ENCODE measurements at regions not wholly inside any gene's neighbourhood (a gene's known extent, or its start where the extent isn't known, plus 50 kb on each side); places are given as distances from the start of the nearest gene placed in this dataset.

DNA sequence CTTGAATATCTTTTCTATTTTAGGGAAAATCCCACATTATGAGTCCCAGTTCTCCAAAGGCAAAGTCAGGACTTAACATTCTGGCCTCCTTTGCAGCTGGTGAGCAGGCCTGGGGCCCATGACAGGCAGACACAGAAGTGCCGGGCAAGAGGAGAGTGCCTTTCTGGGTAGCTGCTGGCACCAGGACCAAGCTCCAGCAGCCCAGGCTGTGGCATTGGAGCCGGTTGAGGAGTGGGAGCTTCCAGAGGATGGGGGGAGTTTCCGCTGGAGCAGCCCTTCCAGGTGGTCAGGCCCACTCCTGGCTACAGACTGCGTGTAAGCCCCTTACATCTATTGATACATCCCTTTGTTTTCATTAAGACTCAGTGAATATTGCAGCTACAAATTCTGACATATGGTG lies 123.9 kb downstream of the URB2 start:
- Histone ChIP-seq H3K79me1 (ENCODE audit: low read depth, low read length) (no peaks in the 10 kb centered on the region), H3K14ac (ENCODE audit: insufficient read length) (no peak overlapping the region), H3K4me2 (ENCODE audit: insufficient read depth in 1 of 2, low read depth in 2 of 2, low read length in 2 of 2) (no peak overlapping the region), H2AK5ac (ENCODE audit: low read depth, low read length) (no peak overlapping the region), H4K5ac (ENCODE audit: insufficient read length, low read depth, low read length) (no peak overlapping the region), H3K9ac (replicated peaks in 1 of 4; ENCODE audit: extremely low read depth in 1 of 4, low read depth in 3 of 4, low read length in 3 of 4) (no peak overlapping the region), H3K36me3 (ENCODE audit: control insufficient read depth in 2 of 4, insufficient read depth in 4 of 4, low read length in 3 of 4) (no peaks in the 10 kb centered on the region), H3K4me1 (replicated peaks in 1 of 4; ENCODE audit: control insufficient read depth in 3 of 4, insufficient read depth in 4 of 4, low read length in 3 of 4) (no peaks in the 10 kb centered on the region), H3K23ac (ENCODE audit: insufficient read length) (no peak overlapping the region), H3K23me2 (ENCODE audit: low read depth, low read length) (no peaks in the 10 kb centered on the region), H2BK20ac (ENCODE audit: low read length) (no peak overlapping the region), H2BK12ac (ENCODE audit: low read depth, low read length) (no peak overlapping the region), H3K27ac (ENCODE audit: low read depth, low read length) (no peak overlapping the region), H2BK15ac (ENCODE audit: low read length) (no peak overlapping the region), H4K8ac (ENCODE audit: extremely low read depth, insufficient read depth, low read length) (no peak overlapping the region), H3K4me3 (ENCODE audit: extremely low read depth in 1 of 4, insufficient read depth in 2 of 4, low read depth in 3 of 4, low read length in 4 of 4) (no peak overlapping the region), H2BK5ac (ENCODE audit: low read depth, low read length) (no peak overlapping the region), H2AFZ (ENCODE audit: low read length) (no peak overlapping the region), H3K27me3 (replicated peaks in 1 of 4; ENCODE audit: control insufficient read depth in 3 of 4, extremely low read depth in 1 of 4, insufficient read depth in 3 of 4, low read length in 3 of 4) (no peaks in the 10 kb centered on the region), H3K79me2 (ENCODE audit: control insufficient read depth in 1 of 2, insufficient read depth in 2 of 2, low read length in 2 of 2) (no peaks in the 10 kb centered on the region), H4K91ac (replicated peaks; ENCODE audit: insufficient read length, low read length) (no peak overlapping the region), H3K56ac (replicated peaks; ENCODE audit: insufficient read length, low read depth, low read length) (no peak overlapping the region), H3K9me3 (ENCODE audit: insufficient read depth in 2 of 2, low read depth in 1 of 2, low read length in 1 of 2) (no peaks in the 10 kb centered on the region), H3K18ac (ENCODE audit: extremely low read depth, low read length) (no peak overlapping the region), H2BK120ac (replicated peaks; ENCODE audit: low read depth, low read length) (no peak overlapping the region), H3K4ac (replicated peaks; ENCODE audit: insufficient read length, low read depth, low read length) (no peak overlapping the region), H4K20me1 (replicated peaks in 1 of 2; ENCODE audit: control insufficient read depth in 1 of 2, insufficient read depth in 2 of 2, low read length in 2 of 2) (no peaks in the 10 kb centered on the region)
- ChIA-PET POLR2A (ENCODE audit: partially characterized antibody) (no interaction called here), CTCF (ENCODE audit: partially characterized antibody) (interaction anchor here (0.5 to 1.2 kb wide), 3 partner anchors 9 to 352 kb away, joined by 3 read pairs; no protein-coding TSS in a partner anchor)
- WGBS, 2 experiments (ENCODE audit: extremely low coverage in 1 of 2, insufficient coverage in 1 of 2, insufficient read length in 1 of 2, insufficient replicate concordance in 2 of 2, low coverage in 1 of 2, low lambda C conversion rate in 2 of 2, missing lambda C conversion rate in 1 of 2): 86% methylated on average over 4 of the region's 4 CpGs; no CpG with 5 or more reads in 1 of the 2 experiments
- no peak for DNase-seq (ENCODE audit: low read depth in 1 of 2, low spot score in 2 of 2)
- FAIRE-seq: no peak
- no peak for TF ChIP-seq RAD21 (IDR thresholded peaks at IDR 0.05 in 1 of 2, conservative IDR thresholded peaks at IDR 0.05 in 1 of 2; ENCODE audit: low read depth in 2 of 2, low read length in 2 of 2)
- no peak for TF ChIP-seq ASH2L (IDR thresholded peaks at IDR 0.05; ENCODE audit: low read length)
- no peak for TF ChIP-seq POU5F1 (IDR thresholded peaks at IDR 0.05; ENCODE audit: low read depth, low read length)
- no peak for TF ChIP-seq FOSL1 (IDR thresholded peaks at IDR 0.05; ENCODE audit: insufficient read depth, low read depth, low read length)
- TF ChIP-seq SP1 (IDR thresholded peaks at IDR 0.05; ENCODE audit: low read depth, low read length): no peak
- TF ChIP-seq RFX5 (IDR thresholded peaks at IDR 0.05; ENCODE audit: borderline replicate concordance, low read depth, low read length): no peak
- TF ChIP-seq BCL11A (IDR thresholded peaks at IDR 0.05; ENCODE audit: low read depth in 2 of 2, low read length in 2 of 2): no peak
- no peak for TF ChIP-seq TAF1 (IDR thresholded peaks at IDR 0.05; ENCODE audit: low read depth, low read length)
- no peak for TF ChIP-seq CBX8 (IDR thresholded peaks at IDR 0.05; ENCODE audit: borderline replicate concordance, low read depth, low read length)
- TF ChIP-seq HDAC2 (IDR thresholded peaks at IDR 0.05; ENCODE audit: borderline replicate concordance in 1 of 2, low read depth in 2 of 2, low read length in 2 of 2): no peak
- no peak for TF ChIP-seq SP4 (IDR thresholded peaks at IDR 0.05; ENCODE audit: low read length)
- no peak for TF ChIP-seq YY1 (IDR thresholded peaks at IDR 0.05; ENCODE audit: low read depth, low read length)
- TF ChIP-seq GABPA (IDR thresholded peaks at IDR 0.05; ENCODE audit: borderline replicate concordance, insufficient read depth, low read length): no peak
- TF ChIP-seq JUN (IDR thresholded peaks at IDR 0.05; ENCODE audit: low read depth, low read length): no peak
- no peak for TF ChIP-seq SIN3A (conservative IDR thresholded peaks at IDR 0.05 in 1 of 2, IDR thresholded peaks at IDR 0.05 in 1 of 2; ENCODE audit: low read depth in 1 of 2, low read length in 2 of 2)
- TF ChIP-seq TEAD4 (IDR thresholded peaks at IDR 0.05; ENCODE audit: low read depth, low read length): no peak
